GOT3 (cell line): ENCODE measurements at regions not wholly inside any gene's neighbourhood (a gene's known extent, or its start where the extent isn't known, plus 50 kb on each side); places are given as distances from the start of the nearest gene placed in this dataset.

ENCODE experiments used
- DNase-seq: peaks from one replicate; lab custom pipeline; 2025; ENCODE audit warnings: mixed read lengths; lab: John Stamatoyannopoulos, UW

- no peak for DNase-seq
These were observed 53.0 kb upstream of the SMOX start for GRCh38 chr20:4095639-4096038.

GRCh38 chr20:4091490-4092479 is 56.8 kb upstream of the SMOX start:
- no peak for DNase-seq

- DNase-seq: peak; percentile 50
These were observed 57.7 kb upstream of the SMOX start for GRCh38 chr20:4090756-4091489.

GRCh38 chr20:4089756-4090487 is 58.7 kb upstream of the SMOX start:
- no peak for DNase-seq

- no peak for DNase-seq
These were observed 59.9 kb upstream of the SMOX start for GRCh38 chr20:4088766-4089165.

GRCh38 chr20:4087923-4088322 is 60.7 kb upstream of the SMOX start:
- DNase-seq: no peak

GRCh38 chr20:4086771-4087687 is 61.6 kb upstream of the SMOX start:
- no peak for DNase-seq

- no peak for DNase-seq
These were observed 63.9 kb upstream of the SMOX start for GRCh38 chr20:4084721-4085120.

- DNase-seq: no peak
These were observed 64.5 kb upstream of the SMOX start for GRCh38 chr20:4084096-4084495.

- no peak for DNase-seq
These were observed 65.3 kb upstream of the SMOX start for GRCh38 chr20:4083098-4083865.

- DNase-seq: peak; percentile 44
These were observed 66.1 kb upstream of the SMOX start for GRCh38 chr20:4082406-4083097.

- DNase-seq: no peak
These were observed 66.1 kb upstream of the RNF24 start for GRCh38 chr20:4081421-4081820.

GRCh38 chr20:4076671-4077070 is 61.3 kb upstream of the RNF24 start:
- no peak for DNase-seq

- DNase-seq: no peak
These were observed 60.7 kb upstream of the RNF24 start for GRCh38 chr20:4076033-4076432.

GRCh38 chr20:4074877-4075455 is 59.6 kb upstream of the RNF24 start:
- DNase-seq: no peak

GRCh38 chr20:4073852-4074741 is 58.7 kb upstream of the RNF24 start:
- DNase-seq: no peak

GRCh38 chr20:4071178-4071693 is 55.9 kb upstream of the RNF24 start:
- DNase-seq: no peak
